VCaP (cell line): ENCODE measurements at regions not wholly inside any gene's neighbourhood (a gene's known extent, or its start where the extent isn't known, plus 50 kb on each side); places are given as distances from the start of the nearest gene placed in this dataset.
"Not testable (repeated sequence)": the region's sequence is repeated elsewhere in the genome, so short reads cannot be mapped to it uniquely, and the experiment has no call there.

Source experiments
- H3K27ac ChIP-seq: fragments of 450-650 bp; 2 replicates; pipeline ENCODE4 v1.5.1; 2017
- CTCF ChIP-seq: fragments of 450-650 bp; conservative IDR thresholded peaks from 2 replicates; pipeline ENCODE4 v1.5.1; 2017; ENCODE audit warnings: mild to moderate bottlenecking, moderate library complexity

- TF ChIP-seq CTCF: no peak
- no peak overlapping the region for H3K27ac ChIP-seq
Observed at GRCh38 chr2:95730813-95731212, 139.0 kb downstream of the TRIM43 start.

GRCh38 chr2:95734976-95735890 is 143.4 kb downstream of the TRIM43 start:
- no peak overlapping the region for H3K27ac ChIP-seq
- TF ChIP-seq CTCF: no peak

GRCh38 chr2:95738301-95738700 is 146.5 kb downstream of the TRIM43 start:
- no peak overlapping the region for H3K27ac ChIP-seq
- TF ChIP-seq CTCF: no peak

GRCh38 chr2:95752126-95752525 is 160.3 kb downstream of the TRIM43 start:
- H3K27ac ChIP-seq: not testable (repeated sequence)

- H3K27ac ChIP-seq: not testable (repeated sequence)
Observed at GRCh38 chr2:95753812-95754211, 162.0 kb downstream of the TRIM43 start.

- peak overlapping the region; percentile 19; the same call in 1 of the 2 replicates for H3K27ac ChIP-seq
Observed at GRCh38 chr2:95754213-95754612, 162.4 kb downstream of the TRIM43 start.

GRCh38 chr2:95754819-95755563 is 163.2 kb downstream of the TRIM43 start:
- H3K27ac ChIP-seq: peak overlapping the region; percentile 19; the same call in 1 of the 2 replicates

GRCh38 chr2:95755956-95756669 is 164.3 kb downstream of the TRIM43 start:
- H3K27ac ChIP-seq: not testable (repeated sequence)

GRCh38 chr2:95757988-95758387 is 166.2 kb downstream of the TRIM43 start:
- TF ChIP-seq CTCF: no peak
- no peak overlapping the region for H3K27ac ChIP-seq
